NCI-H748 (cell line): ENCODE measurements at regions not wholly inside any gene's neighbourhood (a gene's known extent, or its start where the extent isn't known, plus 50 kb on each side); places are given as distances from the start of the nearest gene placed in this dataset.

Experiments used
- DNase-seq: peaks from one replicate; lab custom pipeline; 2025; ENCODE audit not compliant: unreplicated experiment; lab: John Stamatoyannopoulos, UW

GRCh38 chr2:6445156-6445555, 420.6 kb downstream of the CMPK2 start:
- no peak for DNase-seq

- no peak for DNase-seq
Measured at GRCh38 chr2:6446938-6447608, 418.6 kb downstream of the CMPK2 start.

- no peak for DNase-seq
Measured at GRCh38 chr2:6448893-6449292, 416.8 kb downstream of the CMPK2 start.

- DNase-seq: no peak
Measured at GRCh38 chr2:6449343-6449742, 416.4 kb downstream of the CMPK2 start.

- no peak for DNase-seq
Measured at GRCh38 chr2:6452702-6453481, 412.8 kb downstream of the CMPK2 start.

GRCh38 chr2:6454286-6454990, 411.3 kb downstream of the CMPK2 start:
- DNase-seq: no peak

GRCh38 chr2:6459138-6459537, 406.6 kb downstream of the CMPK2 start:
- no peak for DNase-seq

GRCh38 chr2:6470518-6470917, 395.2 kb downstream of the CMPK2 start:
- no peak for DNase-seq

- DNase-seq: peak; percentile 28
Measured at GRCh38 chr2:6471419-6471818, 394.3 kb downstream of the CMPK2 start.

- no peak for DNase-seq
Measured at GRCh38 chr2:6474161-6475140, 391.3 kb downstream of the CMPK2 start.

GRCh38 chr2:6475155-6475940, 390.4 kb downstream of the CMPK2 start:
- DNase-seq: no peak

- DNase-seq: no peak
Measured at GRCh38 chr2:6480514-6480913, 385.2 kb downstream of the CMPK2 start.

- DNase-seq: no peak
Measured at GRCh38 chr2:6482256-6482655, 383.5 kb downstream of the CMPK2 start.

- DNase-seq: no peak
Measured at GRCh38 chr2:6487765-6488164, 377.9 kb downstream of the CMPK2 start.

- no peak for DNase-seq
Measured at GRCh38 chr2:6492573-6492972, 373.1 kb downstream of the CMPK2 start.

GRCh38 chr2:6493266-6493665, 372.4 kb downstream of the CMPK2 start:
- DNase-seq: no peak

GRCh38 chr2:6493669-6494068, 372.0 kb downstream of the CMPK2 start:
- DNase-seq: no peak

GRCh38 chr2:6495466-6495865, 370.2 kb downstream of the CMPK2 start:
- no peak for DNase-seq

- no peak for DNase-seq
Measured at GRCh38 chr2:6496376-6496775, 369.3 kb downstream of the CMPK2 start.

- peak; percentile 10 for DNase-seq
Measured at GRCh38 chr2:6497048-6497447, 368.7 kb downstream of the CMPK2 start.
